Mammary epithelial cell (primary cell): ENCODE measurements at regions not wholly inside any gene's neighbourhood (a gene's known extent, or its start where the extent isn't known, plus 50 kb on each side); places are given as distances from the start of the nearest gene placed in this dataset.

Experiments used
- CTCF ChIP-seq, 2 donors: IDR thresholded peaks in 1 of 2; conservative IDR thresholded peaks in 1 of 2; 2 replicates each; pipeline ENCODE4 v1.5.1; 2011 to 2012; ENCODE audit warnings: inconsistent platforms in 2 of 2, low read length in 2 of 2, mild to moderate bottlenecking in 2 of 2, control low read depth in 1 of 2, low read depth in 1 of 2; ENCODE audit not compliant: insufficient read depth in 1 of 2; ENCODE audit errors: extremely low read depth in 1 of 2
- EZH2 ChIP-seq: IDR thresholded peaks from 2 replicates; pipeline ENCODE4 v1.6.1; 2012; ENCODE audit warnings: low read length, inconsistent platforms, borderline replicate concordance

- no peak for TF ChIP-seq CTCF (conservative IDR thresholded peaks at IDR 0.05 in 1 of 2, IDR thresholded peaks at IDR 0.05 in 1 of 2; ENCODE audit: extremely low read depth in 1 of 2, insufficient read depth in 1 of 2, low read depth in 1 of 2, low read length in 2 of 2)
- no peak for TF ChIP-seq EZH2
These were observed 130.6 kb upstream of the MDM1 start for GRCh38 chr12:68462803-68463202.
